22Rv1 (cell line): ENCODE measurements at regions not wholly inside any gene's neighbourhood (a gene's known extent, or its start where the extent isn't known, plus 50 kb on each side); places are given as distances from the start of the nearest gene placed in this dataset.
A peak's percentile ranks its signal among the peaks of the same experiment; 100 is the strongest.

Experiments
- H3K27ac ChIP-seq: fragments of 450-650 bp; 2 replicates; pipeline ENCODE4 v1.5.1; 2017
- ZFX ChIP-seq: fragments of 450-650 bp; IDR thresholded peaks from 2 replicates; pipeline ENCODE4 v1.6.1; 2017; ENCODE audit warnings: antibody characterized with exemption, borderline replicate concordance
- TF ChIP-seq, protein P1 (sequence below): fragments of 450-650 bp; IDR thresholded peaks from 2 replicates; pipeline ENCODE4 v1.5.1; 2017; ENCODE audit warnings: mild to moderate bottlenecking

DNA sequence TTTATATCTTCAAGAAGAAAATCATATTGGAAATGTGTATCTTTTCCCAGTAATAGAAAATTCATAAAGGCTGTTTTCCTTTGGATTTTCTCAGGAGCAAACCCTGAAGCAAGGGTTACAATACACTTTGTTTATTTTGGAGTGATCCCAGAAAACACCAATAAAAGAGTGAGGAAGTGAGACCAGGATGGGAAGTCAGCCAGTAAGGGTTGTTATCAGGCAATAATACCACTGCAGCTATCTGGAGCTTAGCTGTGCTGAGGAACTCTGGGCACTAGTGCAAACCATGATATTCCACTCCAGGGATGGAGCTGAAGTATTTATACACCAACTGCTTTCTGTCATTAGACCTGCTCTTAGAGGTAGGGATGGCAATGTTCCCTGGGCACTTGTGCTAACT is 1002.3 kb downstream of the FLRT2 start:
- TF ChIP-seq, protein P1, sequence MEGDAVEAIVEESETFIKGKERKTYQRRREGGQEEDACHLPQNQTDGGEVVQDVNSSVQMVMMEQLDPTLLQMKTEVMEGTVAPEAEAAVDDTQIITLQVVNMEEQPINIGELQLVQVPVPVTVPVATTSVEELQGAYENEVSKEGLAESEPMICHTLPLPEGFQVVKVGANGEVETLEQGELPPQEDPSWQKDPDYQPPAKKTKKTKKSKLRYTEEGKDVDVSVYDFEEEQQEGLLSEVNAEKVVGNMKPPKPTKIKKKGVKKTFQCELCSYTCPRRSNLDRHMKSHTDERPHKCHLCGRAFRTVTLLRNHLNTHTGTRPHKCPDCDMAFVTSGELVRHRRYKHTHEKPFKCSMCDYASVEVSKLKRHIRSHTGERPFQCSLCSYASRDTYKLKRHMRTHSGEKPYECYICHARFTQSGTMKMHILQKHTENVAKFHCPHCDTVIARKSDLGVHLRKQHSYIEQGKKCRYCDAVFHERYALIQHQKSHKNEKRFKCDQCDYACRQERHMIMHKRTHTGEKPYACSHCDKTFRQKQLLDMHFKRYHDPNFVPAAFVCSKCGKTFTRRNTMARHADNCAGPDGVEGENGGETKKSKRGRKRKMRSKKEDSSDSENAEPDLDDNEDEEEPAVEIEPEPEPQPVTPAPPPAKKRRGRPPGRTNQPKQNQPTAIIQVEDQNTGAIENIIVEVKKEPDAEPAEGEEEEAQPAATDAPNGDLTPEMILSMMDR, result no peak
- TF ChIP-seq ZFX, result no peak
- no peak overlapping the region for H3K27ac ChIP-seq

DNA sequence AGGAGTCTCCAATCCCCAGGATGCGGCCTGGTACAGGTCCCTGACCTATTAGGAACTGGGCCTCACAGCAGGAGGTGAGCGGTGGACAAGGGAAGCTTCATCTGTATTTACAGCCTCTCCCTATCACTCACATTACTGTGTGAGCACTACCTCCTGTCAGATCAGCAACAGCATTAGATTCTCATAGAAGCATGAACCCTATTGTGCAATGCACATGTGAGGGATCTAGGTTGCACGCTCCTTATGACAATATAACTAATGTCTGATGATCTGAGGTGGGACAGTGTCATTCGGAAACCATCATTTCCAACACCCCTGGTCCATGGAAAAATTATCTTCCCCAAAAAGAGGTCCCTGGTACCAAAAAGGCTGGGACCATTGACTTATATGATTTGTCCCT is 1000.5 kb downstream of the FLRT2 start:
- no peak for TF ChIP-seq ZFX
- TF ChIP-seq, protein P1, result no peak
- no peak overlapping the region for H3K27ac ChIP-seq

DNA sequence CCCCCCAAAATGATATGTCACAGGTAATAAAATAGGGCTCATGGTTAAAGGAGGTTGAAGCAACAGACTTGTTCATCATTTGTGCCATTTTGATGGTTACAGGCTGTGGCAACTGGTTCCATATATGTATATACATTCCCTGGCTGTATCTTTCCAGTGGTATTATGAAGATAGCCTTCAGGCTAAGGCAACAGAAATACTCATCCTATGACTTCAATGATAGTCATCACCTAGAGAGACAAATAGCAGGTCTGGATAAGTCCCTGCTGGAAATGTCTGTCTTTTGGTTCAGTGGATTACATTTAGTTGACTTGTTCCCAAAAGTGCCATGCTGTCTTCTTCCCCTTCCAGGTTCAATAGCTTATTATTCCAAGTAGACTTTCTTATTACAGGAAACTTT is 997.4 kb downstream of the FLRT2 start:
- H3K27ac ChIP-seq, result no peak overlapping the region
- TF ChIP-seq, protein P1, result no peak
- no peak for TF ChIP-seq ZFX

DNA sequence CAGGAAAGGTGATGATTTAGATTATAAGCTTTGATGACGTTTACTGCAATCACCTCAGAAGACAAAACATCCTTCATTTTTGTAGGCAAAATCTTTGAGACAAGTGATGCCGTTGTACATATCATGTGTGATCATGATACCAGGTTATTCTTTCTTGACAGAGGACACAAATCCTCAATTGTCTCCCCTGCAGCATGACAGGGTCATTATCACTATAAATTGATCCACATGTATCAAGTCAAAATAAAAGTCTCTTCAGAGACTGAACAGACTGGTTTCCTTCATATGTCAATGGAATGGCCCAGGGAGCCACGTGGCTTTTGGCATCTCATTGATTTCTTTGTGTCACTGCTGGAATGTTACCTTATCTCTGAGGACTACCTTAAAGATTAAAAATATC is 995.7 kb downstream of the FLRT2 start:
- no peak overlapping the region for H3K27ac ChIP-seq
- TF ChIP-seq ZFX, result no peak

DNA sequence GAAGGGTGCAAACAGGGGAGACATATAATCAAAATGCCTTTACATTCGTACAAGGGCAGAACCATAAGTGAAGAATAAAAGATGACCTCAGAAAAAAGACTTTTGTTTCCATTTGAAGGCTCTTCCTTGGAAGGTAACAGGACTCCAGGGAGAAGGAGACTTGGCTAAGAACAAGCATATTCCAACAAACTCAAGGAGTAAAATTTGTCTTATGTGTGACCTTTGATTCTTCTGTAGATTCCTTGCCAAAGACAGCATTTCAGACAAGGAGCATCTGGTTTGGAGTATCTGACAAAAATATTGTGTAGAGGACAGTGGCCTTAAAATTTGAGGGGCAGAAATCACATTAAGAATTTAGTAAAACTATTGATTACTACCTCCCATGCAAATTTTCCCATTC is 991.9 kb downstream of the FLRT2 start:
- TF ChIP-seq, protein P1, result no peak
- TF ChIP-seq ZFX, result no peak

DNA sequence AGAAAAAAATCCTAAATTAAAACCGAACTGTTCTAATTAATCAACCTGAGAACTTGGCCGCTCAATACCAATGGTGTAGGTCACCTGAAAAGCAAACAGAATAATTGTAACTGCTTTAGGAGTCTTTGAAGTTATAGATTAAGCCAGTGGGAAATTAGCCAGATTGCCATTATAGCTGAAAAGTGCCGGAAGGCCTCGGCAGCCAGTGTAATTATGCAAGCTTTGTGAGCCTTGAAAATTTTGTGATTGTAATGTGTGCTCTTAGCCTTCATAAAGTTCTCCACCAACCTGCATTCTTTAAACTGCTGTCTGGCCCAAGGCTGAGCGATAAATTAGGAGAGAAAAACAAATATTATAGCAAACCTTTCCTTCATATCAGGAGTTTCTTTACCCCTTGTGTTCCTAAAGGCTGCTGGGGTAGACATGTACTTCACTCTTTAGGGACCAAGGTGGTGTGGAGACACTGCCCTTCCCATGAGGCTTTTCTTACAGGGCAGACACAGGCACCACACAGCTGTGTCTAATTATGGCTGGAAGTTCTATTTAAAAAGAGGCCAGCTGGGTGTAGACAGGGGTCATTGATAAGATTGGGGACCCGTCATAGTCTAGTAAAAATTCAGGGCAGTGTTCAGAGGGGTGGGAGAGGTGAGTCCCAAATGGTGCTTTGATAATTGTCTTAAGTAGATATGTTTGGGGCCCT is 991.2 kb downstream of the FLRT2 start:
- TF ChIP-seq ZFX, result no peak
- TF ChIP-seq, protein P1, result no peak
- H3K27ac ChIP-seq, result peak overlapping the region; percentile 72

More for the DNA sequence above, 991.9 kb downstream of the FLRT2 start:
- peak overlapping the region; percentile 72 for H3K27ac ChIP-seq

DNA sequence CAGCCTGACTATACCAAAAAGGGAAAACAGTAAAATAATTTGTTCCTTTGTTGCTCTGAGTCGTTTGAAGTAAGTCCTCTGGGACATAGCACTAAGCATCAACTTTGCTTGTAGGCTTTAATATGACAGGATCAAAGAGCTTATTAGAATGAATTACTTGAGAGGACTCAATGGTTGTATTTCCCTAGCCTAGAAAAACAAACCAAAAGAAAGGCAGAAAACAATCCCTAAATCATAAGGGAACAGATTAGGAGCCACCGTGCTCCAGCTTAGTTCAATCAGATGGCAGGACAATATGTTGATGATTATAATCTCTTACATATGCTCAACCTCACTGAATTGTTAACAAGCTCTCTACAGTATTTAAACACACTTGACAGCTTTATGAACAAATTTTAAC is 988.4 kb downstream of the FLRT2 start:
- TF ChIP-seq, protein P1, result no peak
- no peak for TF ChIP-seq ZFX
- H3K27ac ChIP-seq, result no peak overlapping the region

DNA sequence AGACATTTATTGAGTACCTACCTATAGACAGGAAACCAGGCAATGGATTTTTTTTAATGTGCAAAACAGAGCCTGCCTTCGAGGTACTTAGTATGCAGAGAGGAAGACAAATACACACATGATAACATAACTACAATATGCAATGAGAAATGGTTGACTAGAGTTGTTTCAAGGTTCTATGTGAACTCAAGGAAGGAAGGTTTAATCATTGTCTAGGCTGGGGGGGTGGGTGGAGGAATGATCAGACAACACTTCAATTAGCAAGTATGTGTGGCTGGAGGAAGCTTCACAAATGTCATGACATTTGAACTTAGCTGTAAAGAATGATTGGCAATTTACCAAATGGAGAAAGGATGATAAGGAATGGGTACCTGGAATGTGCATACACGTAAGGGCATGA is 985.3 kb downstream of the FLRT2 start:
- no peak for TF ChIP-seq ZFX
- TF ChIP-seq, protein P1, result no peak
- no peak overlapping the region for H3K27ac ChIP-seq
